ENCODE measurements at regions not wholly inside any gene's neighbourhood (a gene's known extent, or its start where the extent isn't known, plus 50 kb on each side); places are given as distances from the start of the nearest gene placed in this dataset.

GRCh38 chr6:105988321-105988720 lies 97.8 kb upstream of the PRDM1 start:
- H3K27me3 ChIP-seq = peaks cover 9% of the 10 kb centered on the region
- no peak for TF ChIP-seq CTCF (IDR thresholded peaks at IDR 0.05; ENCODE audit: low read depth, low read length)
- no peaks in the 10 kb centered on the region for H3K9me3 ChIP-seq
- H3K4me3 ChIP-seq (ENCODE audit: low read depth, low read length) = no peak overlapping the region
- H3K4me1 ChIP-seq = no peaks in the 10 kb centered on the region
- H3K36me3 ChIP-seq = no peaks in the 10 kb centered on the region
- no peak for DNase-seq

- no peak for DNase-seq
- Histone ChIP-seq H3K36me3 (no peaks in the 10 kb centered on the region), H3K4me1 (no peaks in the 10 kb centered on the region), H3K9me3 (no peaks in the 10 kb centered on the region), H3K27me3 (peaks cover 9% of the 10 kb centered on the region), H3K4me3 (ENCODE audit: low read depth, low read length) (no peak overlapping the region)
- no peak for TF ChIP-seq CTCF (IDR thresholded peaks at IDR 0.05; ENCODE audit: low read depth, low read length)
Observed at GRCh38 chr6:105987516-105987915, 98.6 kb upstream of the PRDM1 start.

GRCh38 chr6:105986998-105987397 lies 99.1 kb upstream of the PRDM1 start:
- no peak for TF ChIP-seq CTCF (IDR thresholded peaks at IDR 0.05; ENCODE audit: low read depth, low read length)
- no peaks in the 10 kb centered on the region for H3K9me3 ChIP-seq
- peaks cover 9% of the 10 kb centered on the region for H3K27me3 ChIP-seq
- no peaks in the 10 kb centered on the region for H3K36me3 ChIP-seq
- H3K4me3 ChIP-seq (ENCODE audit: low read depth, low read length) = no peak overlapping the region
- no peaks in the 10 kb centered on the region for H3K4me1 ChIP-seq
- DNase-seq = no peak

- no peaks in the 10 kb centered on the region for H3K4me1 ChIP-seq
- no peaks in the 10 kb centered on the region for H3K9me3 ChIP-seq
- no peak for TF ChIP-seq CTCF (IDR thresholded peaks at IDR 0.05; ENCODE audit: low read depth, low read length)
- H3K4me3 ChIP-seq (ENCODE audit: low read depth, low read length) = peak overlapping the region; percentile 44
- no peaks in the 10 kb centered on the region for H3K36me3 ChIP-seq
- peak; percentile 14 for DNase-seq
- H3K27me3 ChIP-seq = peaks cover 9% of the 10 kb centered on the region
Observed at GRCh38 chr6:105985816-105986632, 100.1 kb upstream of the PRDM1 start.

GRCh38 chr6:105985098-105985815 lies 100.9 kb upstream of the PRDM1 start:
- H3K9me3 ChIP-seq = no peaks in the 10 kb centered on the region
- DNase-seq = peak; percentile 21
- H3K4me1 ChIP-seq = no peaks in the 10 kb centered on the region
- H3K36me3 ChIP-seq = no peaks in the 10 kb centered on the region
- H3K27me3 ChIP-seq = peaks cover 9% of the 10 kb centered on the region
- TF ChIP-seq CTCF (IDR thresholded peaks at IDR 0.05; ENCODE audit: low read depth, low read length) = no peak
- H3K4me3 ChIP-seq (ENCODE audit: low read depth, low read length) = peak overlapping the region; percentile 44

- DNase-seq = no peak
- TF ChIP-seq CTCF (IDR thresholded peaks at IDR 0.05; ENCODE audit: low read depth, low read length) = no peak
- Histone ChIP-seq H3K36me3 (no peaks in the 10 kb centered on the region), H3K9me3 (no peaks in the 10 kb centered on the region), H3K4me3 (ENCODE audit: low read depth, low read length) (no peak overlapping the region), H3K27me3 (peaks cover 9% of the 10 kb centered on the region), H3K4me1 (no peaks in the 10 kb centered on the region)
Observed at GRCh38 chr6:105983763-105984162, 102.4 kb upstream of the PRDM1 start.
